HG02798 (cell line): ENCODE measurements at regions not wholly inside any gene's neighbourhood (a gene's known extent, or its start where the extent isn't known, plus 50 kb on each side); places are given as distances from the start of the nearest gene placed in this dataset.

Experiments
- ATAC-seq: cut with Tn5 transposase; IDR thresholded peaks from one replicate; pipeline ENCODE4 v1.9.1; 2021; ENCODE audit warnings: mild to moderate bottlenecking; ENCODE audit not compliant: unreplicated experiment, poor library complexity

DNA sequence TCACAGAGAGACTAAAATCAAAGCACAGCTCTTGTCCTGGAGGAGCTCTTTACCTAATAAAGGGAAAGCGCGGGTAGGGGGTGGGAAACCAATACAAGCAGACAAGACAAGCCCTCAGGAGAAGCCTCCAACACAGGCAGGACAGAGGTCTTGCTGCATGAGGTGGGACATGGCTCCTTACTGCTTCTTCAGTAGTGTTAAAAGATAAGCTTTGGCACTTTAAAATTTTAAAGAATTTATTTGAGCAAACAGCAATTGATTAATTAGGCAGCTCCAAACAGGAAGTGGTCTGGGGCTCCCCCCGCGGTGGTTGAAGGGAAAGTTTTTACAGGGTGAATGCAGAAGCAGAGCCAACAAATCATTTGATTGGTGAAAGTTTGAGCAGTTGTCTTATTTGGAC is 50.3 kb upstream of the MACC1 start:
- no peak for ATAC-seq

DNA sequence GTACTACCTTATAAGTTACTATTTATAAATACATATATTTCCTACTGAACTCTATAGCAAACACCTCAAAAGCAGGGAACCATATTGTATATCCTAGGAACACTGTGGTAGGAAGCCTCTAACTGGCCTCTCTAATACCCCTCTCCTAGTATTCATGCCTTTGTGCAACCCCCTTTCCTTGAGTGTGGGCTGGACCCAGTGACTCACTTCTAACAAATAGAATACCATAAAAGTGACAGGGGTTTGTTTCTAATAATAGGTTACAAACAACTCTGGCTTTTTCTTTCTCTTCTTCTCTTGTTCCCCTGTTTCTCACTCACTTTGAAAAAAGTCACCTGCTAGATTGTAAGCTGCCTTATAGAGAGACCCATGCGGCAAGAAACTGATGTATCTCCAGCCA is 51.6 kb upstream of the MACC1 start:
- no peak for ATAC-seq

DNA sequence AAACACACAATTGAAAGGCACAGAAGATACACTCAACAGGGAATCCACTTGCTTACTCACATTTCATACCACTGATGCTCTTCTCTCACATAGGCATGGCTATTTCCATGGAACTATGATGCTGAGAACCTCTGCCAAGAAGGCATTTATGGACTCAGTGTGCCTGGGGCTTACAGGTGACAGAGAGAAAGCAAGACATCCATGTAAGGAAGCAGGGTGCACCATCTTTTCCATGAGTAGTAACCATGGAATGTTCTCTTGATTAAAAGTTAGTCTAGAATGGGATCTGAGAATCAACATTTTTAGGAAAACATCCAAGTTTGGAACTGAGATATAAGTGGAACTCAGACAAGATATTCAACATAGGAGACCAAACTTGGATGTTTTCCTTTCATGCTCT is 52.5 kb upstream of the MACC1 start:
- no peak for ATAC-seq

DNA sequence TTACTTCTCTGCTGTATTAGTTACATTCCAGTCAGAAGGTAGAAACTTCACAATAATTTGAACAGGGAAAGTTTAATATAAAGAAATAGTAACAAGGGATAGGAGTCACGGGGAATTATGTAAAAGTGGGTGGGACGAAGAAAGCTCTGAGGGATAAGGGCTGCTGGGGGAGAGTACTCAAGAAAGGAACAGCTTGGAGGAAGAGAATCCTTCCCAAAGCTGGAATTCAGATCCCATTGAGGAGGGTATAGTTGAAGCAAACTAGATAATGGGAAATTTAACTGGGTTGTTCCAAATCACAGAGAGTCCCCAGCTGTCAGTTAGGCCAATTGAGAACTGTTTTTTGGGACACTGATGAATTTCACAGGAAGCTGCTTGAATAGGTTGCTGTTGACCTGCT is 53.2 kb upstream of the MACC1 start:
- ATAC-seq: no peak

DNA sequence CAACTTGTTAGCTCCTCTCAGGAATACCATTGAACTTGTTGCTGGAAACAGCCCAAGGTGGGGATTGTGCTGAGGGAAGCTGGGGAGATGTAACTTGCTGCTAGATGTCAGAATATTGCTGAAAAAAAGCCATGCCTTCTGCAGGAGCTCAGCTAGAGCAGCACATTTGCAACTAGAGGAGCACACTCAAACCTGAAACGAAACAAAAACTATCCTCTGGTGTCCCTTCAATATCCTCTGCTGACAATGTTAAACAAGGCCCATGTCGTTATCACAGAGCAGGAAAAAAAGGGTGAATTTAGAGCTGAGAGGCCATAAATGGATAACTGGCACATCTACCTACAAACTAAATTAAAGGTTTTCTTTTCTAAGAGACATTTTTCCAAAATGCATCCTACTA is 53.7 kb upstream of the MACC1 start:
- ATAC-seq: peak; percentile 94

DNA sequence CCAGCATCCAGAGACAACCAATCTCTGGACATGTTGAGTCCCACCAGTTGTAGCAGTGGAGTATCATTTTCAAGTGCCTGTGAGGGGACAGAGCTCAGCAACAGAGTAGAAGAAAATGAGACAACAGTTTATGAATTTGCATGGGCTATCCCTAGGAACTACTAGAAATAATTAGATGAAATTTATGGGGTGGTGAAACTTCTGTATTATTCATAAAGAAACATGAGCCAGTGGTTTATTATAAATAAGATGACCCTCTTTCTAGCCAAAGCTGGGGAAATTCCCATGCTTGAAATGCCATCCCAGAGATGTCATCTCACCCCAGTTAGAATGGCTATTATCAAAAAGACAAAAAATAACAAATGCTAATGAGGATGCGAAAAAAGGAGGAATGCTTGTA is 55.1 kb upstream of the ITGB8 start:
- no peak for ATAC-seq

DNA sequence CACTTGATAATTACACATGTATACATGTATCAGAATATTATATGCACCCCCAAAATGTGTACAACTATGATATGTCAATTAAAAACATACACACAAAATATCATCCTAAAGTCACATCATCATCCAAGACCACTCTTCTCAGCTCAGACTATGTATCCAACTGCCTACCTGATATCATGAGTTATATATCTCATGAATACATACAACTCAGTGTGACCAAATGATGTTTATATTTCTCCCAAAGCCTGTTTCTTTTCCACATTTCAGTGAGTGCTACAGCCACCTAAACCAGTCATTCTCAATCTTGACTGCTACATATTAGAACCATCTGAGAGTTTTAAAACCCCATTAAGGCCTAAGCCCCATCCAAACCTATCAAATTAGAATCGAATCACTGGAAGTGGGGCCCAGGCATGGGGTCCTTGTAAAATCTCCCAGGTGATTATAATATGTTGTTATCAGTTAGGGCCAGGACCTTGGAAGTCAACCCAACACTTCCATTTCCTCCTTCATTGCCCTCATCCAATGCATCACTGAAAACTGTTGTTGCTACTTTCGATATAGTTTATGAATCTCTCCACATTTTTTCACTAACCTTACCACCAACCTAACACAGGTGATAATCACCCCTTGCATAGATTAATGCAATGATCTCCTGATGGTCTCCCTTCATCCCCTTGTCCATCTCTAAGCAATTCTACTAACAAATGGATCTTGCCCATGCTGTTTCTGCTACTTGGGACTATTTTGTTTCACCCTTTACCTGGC is 53.8 kb upstream of the ITGB8 start:
- no peak for ATAC-seq

DNA sequence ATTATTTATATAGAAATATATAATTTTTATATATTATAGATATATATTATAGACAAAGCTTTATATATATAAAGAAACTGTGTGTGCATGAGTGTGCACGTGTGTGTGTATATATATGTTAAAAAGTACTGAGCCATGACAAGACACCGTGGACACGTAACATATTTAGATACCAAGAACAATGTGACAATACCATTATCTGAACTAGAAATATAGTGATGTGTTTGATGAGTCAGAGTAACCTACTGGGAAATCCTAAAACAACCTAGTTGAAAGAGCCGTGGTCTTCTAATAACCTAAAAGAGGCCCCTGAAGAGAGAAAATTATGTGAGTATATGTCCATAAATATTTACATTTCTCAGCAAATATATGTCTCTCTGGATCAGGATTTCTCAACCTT is 50.7 kb upstream of the ITGB8 start:
- ATAC-seq: no peak

DNA sequence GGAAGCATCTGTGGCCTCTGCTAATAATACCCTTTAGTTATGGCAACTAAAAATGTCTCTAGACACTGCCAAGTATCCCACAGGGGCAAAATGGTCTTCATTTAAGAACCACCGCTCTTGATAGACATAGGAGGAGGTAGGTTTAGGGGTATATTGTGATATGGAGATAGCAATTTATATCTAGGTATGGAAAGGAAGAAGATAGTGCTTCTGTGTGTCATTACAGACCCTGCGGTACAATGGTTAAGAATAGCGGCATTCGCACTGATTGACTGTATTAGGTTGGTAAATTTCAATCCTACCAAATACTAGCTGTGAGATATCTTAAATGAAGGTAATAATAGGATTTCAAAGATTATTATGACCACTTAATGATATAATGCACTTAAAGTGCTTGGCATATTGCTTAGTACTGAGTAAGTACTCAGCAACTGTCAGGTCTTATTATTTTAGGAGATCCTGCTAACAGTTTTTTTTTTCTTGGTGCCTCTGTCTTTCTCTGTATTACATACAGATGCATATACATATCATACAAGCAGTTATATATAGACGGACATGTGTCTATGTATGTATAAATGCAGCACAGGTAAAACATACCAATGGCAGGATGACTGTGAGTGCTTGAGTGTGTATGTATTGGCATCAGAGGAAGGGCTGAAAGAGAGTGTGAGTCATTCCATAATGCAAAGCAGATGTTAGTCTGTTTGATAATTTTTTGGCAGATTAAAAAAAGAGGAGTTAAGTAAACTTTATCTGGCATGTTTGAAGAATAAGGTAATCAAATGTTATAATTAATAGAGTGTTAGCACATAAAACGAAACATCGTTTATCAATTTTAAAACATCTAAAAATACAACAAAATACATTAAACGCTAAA is 50.0 kb upstream of the ITGB8 start:
- ATAC-seq: no peak
